HG02884 (cell line): ENCODE measurements at regions not wholly inside any gene's neighbourhood (a gene's known extent, or its start where the extent isn't known, plus 50 kb on each side); places are given as distances from the start of the nearest gene placed in this dataset.
"Not testable (repeated sequence)": the region's sequence is repeated elsewhere in the genome, so short reads cannot be mapped to it uniquely, and the experiment has no call there.

Experiments
- ATAC-seq: cut with Tn5 transposase; IDR thresholded peaks from one replicate; pipeline ENCODE4 v1.9.1; 2021; ENCODE audit warnings: mild to moderate bottlenecking, moderate library complexity; ENCODE audit not compliant: unreplicated experiment

DNA sequence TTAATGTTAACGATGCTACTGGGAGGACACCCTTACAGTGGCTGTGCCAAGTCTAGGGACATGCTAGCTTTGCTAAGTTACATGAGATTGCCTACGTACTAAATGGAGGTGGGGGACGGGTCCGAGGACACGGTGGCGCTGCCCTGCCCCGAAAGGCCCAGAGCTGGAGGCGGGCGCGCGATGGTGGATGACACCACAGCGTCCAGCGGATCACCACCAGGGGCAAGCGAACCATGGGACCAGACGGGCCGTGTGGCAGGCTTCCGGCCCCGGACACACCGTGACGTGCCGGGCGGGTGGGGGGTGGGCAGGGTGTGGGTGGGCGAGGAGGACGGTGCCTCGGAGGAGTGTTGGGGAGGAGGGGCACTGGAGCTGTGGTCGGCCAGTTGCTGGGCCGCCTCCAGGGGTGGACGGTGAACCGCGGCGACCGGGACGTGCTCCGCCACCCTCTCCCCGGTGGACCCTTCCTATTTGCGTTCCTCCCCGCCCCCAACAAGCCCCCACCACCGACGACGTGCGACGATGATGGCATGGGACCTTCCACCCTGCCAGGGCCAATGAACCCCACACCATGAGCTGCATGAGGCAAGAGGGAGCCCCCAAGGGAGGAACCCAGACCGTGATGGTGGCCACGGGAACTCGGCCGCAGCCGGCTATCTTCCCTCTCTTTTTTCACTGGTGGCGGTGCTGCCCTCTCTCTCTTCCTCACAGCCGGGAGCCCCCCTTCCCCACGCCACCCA, 773.3 kb upstream of the DEFB115 start:
- no peak for ATAC-seq

DNA sequence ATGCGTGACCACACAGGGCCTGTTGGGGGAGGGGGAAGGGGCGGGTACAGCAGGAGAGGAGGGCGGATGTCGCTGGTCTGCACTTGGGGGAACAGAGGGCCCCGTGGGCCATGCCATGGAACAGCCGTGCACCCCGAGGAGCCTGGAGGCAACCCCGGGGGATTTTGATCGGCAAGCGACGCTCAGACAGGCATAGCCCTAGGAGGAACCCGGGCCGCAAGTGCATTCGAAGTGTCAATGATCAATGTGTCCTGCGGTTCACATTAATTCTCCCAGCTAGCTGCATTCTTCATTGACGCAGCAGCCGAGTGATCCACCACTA, 772.8 kb upstream of the DEFB115 start:
- ATAC-seq: no peak

DNA sequence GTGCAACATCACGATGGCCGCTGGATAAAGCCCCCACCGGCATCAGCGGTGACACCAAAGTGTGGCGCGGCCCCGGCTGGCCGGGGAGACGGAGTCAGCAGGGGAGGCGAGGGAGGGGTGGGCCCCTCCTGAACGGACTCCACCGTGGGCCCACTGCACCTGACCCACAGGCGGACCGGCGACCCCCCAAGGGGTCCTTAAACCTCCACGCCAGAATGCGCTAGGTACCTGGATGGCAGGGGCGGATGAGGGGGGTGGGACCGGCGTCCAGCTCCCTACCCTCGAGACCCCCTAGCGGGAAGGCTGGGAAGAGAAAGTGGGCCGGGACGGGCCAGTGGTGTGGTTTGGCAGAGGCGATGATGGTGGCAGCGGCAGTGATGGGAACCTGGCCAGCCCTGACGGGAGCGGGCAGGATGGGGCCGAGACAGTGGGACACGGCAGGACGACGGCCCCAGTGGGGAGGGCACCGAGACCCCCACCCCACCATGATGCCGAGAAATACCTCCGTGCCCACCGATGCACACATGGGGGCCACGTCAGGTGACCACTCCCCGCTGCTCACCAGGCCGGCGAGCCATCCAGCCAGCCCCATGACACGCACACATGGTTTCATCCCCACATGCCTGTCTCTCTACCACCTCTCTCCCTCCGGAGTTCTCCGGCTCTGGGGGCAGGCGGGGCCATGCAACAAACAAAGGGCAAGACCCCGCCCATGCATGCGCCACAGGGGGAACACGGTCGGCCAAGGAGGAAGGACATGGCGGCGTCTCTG, 771.9 kb upstream of the DEFB115 start:
- ATAC-seq: no peak

DNA sequence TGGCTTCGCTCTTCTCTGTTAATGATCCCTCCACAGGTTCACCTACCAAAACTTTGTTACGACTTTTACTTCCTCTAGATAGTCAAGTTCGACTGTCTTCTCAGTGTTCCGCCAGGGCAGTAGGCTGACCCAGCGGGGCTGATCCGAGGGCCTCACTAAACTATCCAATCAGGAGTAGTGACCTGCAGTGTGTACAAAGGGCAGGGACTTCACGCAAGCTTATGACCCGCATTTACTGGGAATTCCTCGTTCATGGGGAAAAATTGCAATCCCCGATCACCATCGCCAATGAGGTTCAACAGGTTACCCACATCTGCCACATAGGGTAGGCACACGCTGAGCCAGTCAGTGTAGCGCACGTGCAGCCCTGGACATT, 771.4 kb upstream of the DEFB115 start:
- ATAC-seq: no peak

DNA sequence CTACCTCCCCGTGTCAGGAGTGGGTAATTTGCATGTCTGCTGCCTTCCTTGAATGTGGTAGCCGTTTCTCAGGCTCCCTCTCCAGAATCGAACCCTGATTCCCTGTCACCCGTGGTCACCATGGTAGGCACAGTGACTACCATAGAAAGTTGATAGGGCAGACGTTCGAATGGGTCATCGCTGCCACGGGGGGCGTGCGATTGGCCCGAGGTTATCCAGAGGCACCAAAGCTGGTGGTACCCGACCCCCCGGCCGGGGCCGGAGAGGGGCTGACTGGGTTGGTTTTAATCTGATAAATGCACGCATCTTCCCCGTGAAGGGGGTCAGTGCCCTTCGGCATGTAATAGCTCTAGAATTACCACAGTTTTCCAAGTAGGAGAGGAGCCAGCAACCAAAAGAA, 770.0 kb upstream of the DEFB115 start:
- ATAC-seq: not testable (repeated sequence)

DNA sequence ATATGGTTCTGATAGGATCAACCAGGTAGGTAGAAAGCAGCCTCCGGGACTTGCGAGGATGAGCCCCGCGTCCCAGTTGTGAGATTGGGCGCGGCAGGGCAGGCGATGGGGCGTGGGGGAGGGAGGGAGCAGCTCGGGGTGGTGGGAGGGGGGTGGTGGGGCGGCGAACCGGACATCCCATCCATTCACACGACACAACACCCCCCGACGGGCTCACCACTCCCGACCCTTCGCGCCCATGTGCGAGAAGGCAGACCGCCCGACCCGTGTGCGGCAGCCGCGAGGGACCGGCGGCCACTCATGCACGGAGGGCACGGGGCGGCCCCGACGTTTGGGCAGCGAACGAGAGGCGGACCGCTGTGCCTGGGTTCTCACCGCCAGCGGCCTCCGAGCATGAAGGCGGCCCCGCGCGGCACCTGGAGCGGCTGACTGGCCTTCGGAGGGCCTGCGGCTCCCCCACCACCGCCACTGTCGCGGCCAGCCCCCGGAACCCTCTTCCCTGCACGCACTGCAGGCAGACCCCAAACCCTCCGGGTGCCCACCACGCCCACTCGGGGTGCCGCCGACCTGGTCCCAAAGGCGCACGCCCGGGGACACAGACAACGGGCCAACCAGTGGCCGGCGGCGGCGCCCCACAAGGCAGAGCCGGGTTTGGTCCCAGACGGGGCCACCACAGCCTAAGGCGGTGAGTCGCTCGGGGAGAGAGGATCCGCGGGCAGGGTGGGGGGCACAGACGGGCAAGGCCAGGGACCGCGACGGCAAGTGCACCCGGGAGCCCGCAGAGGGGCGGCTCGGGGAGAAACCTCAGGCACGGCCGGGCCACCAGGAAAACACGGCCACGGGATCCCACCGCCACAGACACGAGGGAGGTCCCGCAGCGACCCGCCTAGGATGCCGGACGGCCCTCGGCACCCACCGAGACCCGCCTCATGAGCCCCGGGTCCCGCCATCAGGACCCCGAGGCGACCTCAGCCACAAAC, 769.2 kb upstream of the DEFB115 start:
- ATAC-seq: no peak

DNA sequence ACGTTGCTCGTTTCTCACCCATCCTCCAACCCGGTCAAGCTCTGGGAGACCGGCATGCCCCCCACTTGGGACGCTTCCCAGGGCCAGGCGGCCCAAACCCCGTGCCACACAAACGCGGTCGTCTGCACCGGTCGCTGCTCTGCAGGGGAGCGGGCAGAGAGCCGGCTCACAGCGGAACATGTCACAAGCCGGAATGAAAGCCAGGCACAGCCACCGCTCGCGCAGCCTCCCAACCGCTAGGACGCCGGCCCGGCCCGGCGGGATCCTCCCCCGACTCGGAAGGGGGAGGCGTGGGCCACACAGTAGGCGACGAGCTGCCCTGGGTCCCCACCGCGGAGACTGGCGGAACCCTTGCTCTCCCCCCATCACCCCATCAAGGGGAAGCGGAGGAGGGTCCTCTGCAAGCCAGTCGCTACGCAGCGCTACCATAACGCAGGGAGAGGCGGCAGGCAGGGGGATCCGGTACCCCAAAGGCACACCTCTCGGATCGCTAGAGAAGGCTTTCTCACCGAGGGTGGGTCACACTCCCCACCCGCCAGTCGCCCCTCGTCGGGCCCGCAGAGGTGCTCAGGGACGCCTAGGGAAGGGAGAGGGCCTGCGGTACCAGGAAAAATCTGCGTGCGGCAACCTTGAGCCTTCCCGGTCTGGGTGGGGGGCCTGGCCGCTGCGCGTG, 768.4 kb upstream of the DEFB115 start:
- ATAC-seq: no peak

DNA sequence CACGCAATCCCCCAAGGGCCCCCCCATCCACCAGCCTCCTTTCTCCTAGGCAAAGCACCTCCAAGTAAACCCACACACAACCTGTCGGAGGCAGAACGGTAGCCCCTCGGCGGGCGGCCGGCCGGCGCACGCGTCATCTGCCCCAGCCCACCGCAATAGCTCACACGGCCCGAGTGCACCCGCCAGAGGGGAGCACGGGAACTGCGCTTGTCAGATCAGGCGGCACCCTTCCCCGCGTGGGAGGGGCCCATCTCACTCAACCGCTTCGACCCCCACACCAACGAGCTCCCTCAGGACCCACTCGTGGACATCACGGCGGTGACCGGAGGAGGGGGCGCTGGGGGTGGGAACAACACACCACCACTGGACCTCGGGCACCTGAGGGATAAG, 767.9 kb upstream of the DEFB115 start:
- no peak for ATAC-seq

DNA sequence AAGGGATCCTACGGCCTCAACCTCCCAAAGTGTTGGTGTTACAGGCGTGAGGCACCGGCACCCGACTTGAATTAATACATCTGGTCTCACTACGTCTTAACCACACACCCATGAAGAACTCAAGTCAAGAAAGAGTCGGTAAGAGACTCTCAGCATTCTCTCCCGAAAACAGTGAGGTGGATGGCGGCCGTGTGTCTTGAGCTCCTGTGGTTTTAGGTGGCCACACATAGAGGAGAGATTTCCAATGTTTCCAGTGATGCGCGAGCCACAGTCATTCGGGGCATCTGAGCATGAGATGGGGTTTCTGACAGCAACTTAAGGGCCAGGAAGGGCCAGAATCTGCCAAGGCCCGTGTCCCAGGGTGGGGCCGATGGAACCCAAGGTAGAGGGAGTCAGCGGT, 766.4 kb upstream of the DEFB115 start:
- ATAC-seq: no peak

DNA sequence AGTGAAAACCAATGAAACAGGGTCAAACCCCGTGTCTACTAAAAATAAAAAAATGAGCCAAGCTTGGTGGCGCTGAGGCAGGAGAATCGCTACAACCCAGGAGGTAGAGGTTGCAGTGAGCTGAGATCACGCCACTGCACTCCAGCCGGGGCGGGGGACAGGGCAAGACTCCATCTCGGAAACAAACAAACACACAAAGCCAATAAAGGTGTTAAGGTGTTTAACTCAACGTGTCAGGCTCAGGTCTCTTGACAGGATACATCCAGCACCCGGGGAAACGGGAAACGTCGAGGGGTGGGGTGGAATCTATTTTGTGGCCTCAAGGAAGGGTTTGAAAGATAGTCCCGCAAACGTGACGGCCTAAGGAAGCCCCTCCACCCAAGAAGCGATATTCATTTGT, 760.8 kb upstream of the DEFB115 start:
- ATAC-seq: not testable (repeated sequence)

DNA sequence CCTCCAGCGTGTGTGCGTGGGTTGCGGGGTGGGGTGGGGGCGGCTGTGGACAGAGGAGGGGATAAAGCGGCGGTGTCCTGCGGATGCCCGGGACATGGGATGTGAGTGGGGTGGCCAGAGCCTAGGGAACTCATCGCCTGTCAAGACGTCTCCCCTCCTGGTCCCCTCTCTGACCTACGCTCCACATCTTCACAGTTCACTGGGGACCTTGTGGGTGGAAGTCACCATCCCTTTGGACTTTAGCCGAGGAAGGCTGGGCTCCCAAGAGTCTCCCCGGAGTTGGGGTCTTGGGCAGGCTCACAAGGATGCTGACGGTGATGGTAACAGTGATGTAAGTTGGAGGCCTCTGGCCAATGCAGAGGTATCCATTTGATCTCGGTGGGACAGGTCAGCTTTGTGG, 760.3 kb upstream of the DEFB115 start:
- ATAC-seq: not testable (repeated sequence)

DNA sequence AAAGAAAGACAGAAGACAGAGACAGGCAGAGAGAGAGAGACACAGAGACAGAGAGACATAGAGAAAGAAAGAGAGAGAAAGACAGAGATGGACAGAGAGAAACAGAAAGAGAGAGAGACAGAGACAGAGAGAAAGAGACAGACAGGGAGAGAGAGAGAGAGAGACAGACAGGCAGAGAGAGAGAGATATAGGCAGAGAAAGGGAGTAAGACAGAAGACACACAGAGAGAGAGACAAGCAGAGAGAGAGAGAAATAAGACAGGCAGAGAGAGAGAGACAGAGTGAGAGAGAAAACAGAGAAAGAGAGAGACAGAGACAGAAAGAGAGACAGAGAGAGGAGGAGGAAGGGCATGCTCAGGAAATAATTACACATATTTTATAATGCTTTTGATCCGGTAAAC, 758.3 kb upstream of the DEFB115 start:
- no peak for ATAC-seq

DNA sequence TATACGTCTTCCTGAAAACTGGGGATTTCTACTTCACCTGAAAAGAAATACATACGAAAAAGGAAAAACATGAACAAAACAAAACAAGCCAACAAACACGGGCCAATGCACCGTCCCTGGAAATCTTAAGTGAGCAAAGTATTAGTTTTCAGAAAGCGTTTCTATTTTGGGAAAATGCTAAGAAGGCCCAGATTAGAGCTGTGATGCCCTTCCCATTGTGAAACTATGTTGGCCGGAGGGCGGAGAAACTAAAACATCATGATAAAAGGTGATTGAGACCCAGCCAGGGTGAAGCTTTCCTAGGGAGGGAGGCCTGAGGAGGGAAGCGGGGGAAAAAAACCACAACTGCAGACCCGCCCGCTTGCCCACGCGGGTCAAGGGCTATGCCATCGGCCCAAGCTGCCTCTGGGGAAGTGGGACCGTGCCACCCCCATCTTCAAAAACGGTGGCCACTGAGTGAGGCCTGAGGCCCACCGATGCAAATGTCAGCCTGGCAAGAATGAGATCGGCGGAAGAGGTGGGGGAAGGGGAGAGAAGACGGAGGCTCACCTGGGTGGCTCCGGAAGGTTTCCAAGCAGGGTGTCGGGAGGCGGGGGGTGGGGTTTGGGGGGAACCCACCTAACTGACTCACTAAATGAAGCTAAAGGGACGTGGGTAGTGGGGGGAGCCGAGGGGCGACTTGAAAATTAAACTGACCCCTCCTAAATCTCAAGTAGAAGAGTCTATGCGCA, 757.6 kb upstream of the DEFB115 start:
- not testable (repeated sequence) for ATAC-seq

DNA sequence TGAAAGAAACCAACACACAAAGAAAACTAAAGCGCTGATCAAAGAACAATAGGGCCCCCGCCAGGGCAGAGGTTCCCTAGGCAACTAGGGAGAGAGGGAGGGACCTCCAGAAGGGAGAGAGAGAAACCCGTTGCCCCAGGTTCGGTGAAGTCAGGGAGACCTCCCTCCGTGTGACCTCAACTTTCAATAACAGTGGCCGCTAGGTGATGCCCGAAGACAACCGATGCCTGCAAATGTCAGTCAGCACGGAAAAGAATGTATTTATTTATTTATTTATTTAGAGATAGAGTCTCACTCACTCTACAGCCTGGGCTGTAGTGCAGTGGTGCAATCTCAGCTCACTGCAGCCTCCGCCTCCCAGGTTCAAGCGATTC, 757.0 kb upstream of the DEFB115 start:
- ATAC-seq: not testable (repeated sequence)

DNA sequence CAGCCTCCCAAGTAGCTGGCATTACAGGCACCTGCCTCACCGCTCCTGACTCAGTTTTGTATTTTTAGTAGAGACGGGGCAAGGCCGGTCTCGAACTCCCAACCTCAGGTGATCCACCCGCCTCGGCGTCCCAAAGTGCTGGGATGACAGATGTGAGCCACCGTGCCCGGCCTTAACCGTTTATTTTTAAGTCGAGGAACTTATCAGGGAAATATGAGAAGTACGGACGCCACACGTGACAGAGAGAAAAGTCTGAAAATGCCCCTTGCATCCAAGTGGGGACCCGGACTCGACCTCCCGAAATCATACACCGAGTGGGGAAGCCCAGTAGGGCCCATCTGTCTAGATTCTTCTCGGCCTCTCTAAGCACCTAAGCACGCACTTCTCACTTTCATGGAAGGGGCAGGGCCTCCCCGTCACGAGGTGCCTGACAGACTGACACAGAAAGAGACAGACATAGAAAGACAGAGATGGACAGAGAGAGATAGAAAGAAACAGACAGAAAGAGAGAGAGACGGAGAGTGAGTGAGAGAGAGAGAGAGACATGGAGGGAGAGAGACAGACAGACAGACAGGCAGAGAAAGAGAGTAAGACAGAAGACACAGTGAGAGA, 756.5 kb upstream of the DEFB115 start:
- no peak for ATAC-seq

DNA sequence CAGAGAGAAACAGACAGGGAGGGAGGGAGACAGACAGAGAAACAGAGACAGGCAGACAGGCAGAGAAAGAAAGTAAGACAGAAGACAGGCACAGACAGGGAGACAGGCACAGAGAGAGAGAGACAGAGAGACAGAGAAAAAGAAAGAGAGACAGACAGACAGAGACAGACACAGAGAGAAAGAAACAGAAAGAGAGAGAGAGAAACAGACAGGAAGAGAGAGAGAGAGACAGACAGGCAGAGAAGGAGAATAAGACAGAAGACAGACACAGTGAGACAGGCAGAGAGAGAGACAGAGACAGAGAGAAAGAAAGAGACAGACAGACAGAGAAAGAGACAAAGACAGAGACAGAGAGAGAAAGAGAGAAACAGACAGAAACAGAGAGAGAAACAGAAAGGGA, 754.8 kb upstream of the DEFB115 start:
- no peak for ATAC-seq

DNA sequence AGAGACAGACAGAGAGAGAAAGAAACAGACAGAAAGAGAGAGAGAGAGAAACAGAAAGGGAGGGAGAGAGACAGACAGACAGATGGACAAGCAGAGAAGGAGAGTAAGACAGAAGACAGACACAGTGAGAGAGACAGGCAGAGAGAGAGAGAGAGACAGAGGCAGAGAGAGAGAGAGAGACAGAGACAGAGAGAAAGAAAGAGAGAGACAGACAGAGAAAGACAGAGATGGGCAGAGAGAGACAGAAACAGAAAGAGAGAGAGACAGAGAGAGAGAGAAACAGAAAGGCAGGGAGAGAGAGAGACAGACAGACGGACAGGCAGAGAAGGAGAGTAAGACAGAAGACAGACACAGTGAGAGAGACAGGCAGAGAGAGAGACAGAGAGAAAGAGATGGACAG, 754.3 kb upstream of the DEFB115 start:
- not testable (repeated sequence) for ATAC-seq

DNA sequence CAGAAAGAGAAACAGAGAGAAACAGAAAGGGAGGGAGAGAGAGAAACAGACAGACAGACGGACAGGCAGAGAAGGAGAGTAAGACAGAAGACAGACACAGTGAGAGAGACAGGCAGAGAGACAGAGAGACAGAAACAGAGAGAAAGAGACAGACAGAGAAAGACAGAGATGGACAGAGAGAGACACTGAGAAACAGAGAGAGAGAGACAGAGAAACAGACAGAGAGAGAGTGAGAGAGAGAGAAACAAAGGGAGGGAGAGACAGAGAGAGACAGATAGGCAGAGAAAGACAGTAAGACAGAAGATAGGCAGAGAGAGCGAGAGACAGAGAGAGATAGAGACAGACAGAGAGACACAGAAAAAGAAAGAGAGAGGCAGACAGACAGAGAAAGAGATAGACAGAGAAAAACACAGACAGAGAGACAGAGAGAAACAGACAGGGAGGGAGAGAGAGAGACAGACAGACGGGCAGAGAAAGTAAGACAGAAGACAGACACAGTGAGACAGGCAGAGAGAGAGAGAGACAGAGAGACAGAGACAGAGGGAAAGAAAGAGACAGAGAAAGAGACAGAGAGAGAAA, 753.4 kb upstream of the DEFB115 start:
- no peak for ATAC-seq

DNA sequence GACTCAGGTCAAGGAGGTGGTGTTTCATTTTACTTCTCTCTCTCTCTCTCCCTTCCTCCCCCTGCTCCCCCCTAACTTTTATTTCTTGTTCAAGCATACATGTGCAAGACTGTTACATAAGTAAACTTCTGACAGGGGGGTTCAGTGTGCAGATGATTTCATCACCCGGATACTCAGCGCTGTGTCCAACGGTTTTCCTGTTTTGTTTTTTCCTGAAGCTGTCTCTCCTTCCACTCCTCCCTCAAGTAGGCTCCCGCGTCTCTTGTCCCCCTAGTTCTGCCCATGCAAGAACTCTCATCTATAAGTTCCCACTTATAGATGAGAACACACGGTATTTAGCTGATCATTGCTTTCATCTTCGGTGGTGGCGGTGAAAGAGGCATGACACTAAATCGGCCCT, 751.9 kb upstream of the DEFB115 start:
- no peak for ATAC-seq

DNA sequence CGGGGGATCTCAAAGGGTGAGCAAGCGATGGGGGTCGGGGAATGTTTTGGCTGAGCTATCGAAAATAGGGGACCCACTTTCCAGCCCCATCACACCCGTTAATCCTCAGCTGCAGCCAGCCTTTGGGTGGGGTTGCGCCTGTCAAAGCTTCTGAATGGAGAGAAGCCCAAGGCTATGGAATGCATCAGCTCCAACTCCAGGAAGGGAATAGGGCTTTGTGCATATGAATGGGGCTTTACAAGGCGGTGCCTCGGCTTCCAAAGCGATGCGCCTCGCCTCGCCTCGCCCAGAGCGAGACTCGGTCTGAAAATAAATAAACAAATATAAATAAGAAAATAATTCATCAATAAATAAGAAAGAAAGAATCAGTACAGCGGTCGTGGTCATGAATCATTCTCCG, 751.4 kb upstream of the DEFB115 start:
- no peak for ATAC-seq
